GM18951 (cell line): ENCODE measurements at regions not wholly inside any gene's neighbourhood (a gene's known extent, or its start where the extent isn't known, plus 50 kb on each side); places are given as distances from the start of the nearest gene placed in this dataset.

ENCODE experiments used
- POLR2A ChIP-seq: IDR thresholded peaks from 4 replicates; pipeline ENCODE4 v1.6.1; 2011; ENCODE audit warnings: mild to moderate bottlenecking; ENCODE audit not compliant: insufficient read length, insufficient read depth; ENCODE audit errors: extremely low read depth
- in situ Hi-C: fragments of 300-500 bp; cut with MboI; formaldehyde crosslinking; loops from one replicate; pipeline ENCODE4 v1.12.0; 2022; ENCODE audit warnings: low sequenced_read_pairs, mixed read lengths, inconsistent platforms; ENCODE audit not compliant: unreplicated experiment

- no peak for TF ChIP-seq POLR2A
- in situ Hi-C loops: no loop called here
Observed at GRCh38 chr2:41972819-41973218, 75.0 kb upstream of the PKDCC start.

GRCh38 chr2:41973871-41974270 lies 74.0 kb upstream of the PKDCC start:
- in situ Hi-C loops: no loop called here
- TF ChIP-seq POLR2A: no peak

- TF ChIP-seq POLR2A: no peak
- in situ Hi-C loops: no loop called here
Observed at GRCh38 chr2:41981417-41981816, 66.4 kb upstream of the PKDCC start.

GRCh38 chr2:41985573-41986095 lies 62.2 kb upstream of the PKDCC start:
- in situ Hi-C loops: no loop called here
- no peak for TF ChIP-seq POLR2A

- TF ChIP-seq POLR2A: no peak
- in situ Hi-C loops: no loop called here
Observed at GRCh38 chr2:41989501-41990180, 58.2 kb upstream of the PKDCC start.

GRCh38 chr2:41990245-41990644 lies 57.6 kb upstream of the PKDCC start:
- TF ChIP-seq POLR2A: no peak
- in situ Hi-C loops: no loop called here

GRCh38 chr2:41990688-41991087 lies 57.1 kb upstream of the PKDCC start:
- in situ Hi-C loops: no loop called here

GRCh38 chr2:41992056-41992642 lies 55.7 kb upstream of the PKDCC start:
- in situ Hi-C loops: no loop called here
- TF ChIP-seq POLR2A: no peak

More at GRCh38 chr2:41990688-41991087, 57.1 kb upstream of the PKDCC start:
- no peak for TF ChIP-seq POLR2A

- in situ Hi-C loops: no loop called here
- no peak for TF ChIP-seq POLR2A
Observed at GRCh38 chr2:41992671-41993434, 55.0 kb upstream of the PKDCC start.

GRCh38 chr2:41993435-41993925 lies 54.3 kb upstream of the PKDCC start:
- in situ Hi-C loops: no loop called here
- no peak for TF ChIP-seq POLR2A

GRCh38 chr2:41994233-41994637 lies 53.6 kb upstream of the PKDCC start:
- in situ Hi-C loops: no loop called here
- no peak for TF ChIP-seq POLR2A

GRCh38 chr2:41994661-41995060 lies 53.2 kb upstream of the PKDCC start:
- no peak for TF ChIP-seq POLR2A
- in situ Hi-C loops: no loop called here

GRCh38 chr2:41997561-41997960 lies 50.3 kb upstream of the PKDCC start:
- no peak for TF ChIP-seq POLR2A
- in situ Hi-C loops: no loop called here
